ENCODE measurements at regions not wholly inside any gene's neighbourhood (a gene's known extent, or its start where the extent isn't known, plus 50 kb on each side); places are given as distances from the start of the nearest gene placed in this dataset.
A peak's percentile ranks its signal among the peaks of the same experiment; 100 is the strongest.

GRCh38 chr9:75823151-75823550 is 67.3 kb upstream of the PCSK5 start:
- Histone ChIP-seq H3K9me3 (ENCODE audit: control insufficient read depth, low read length) (no peaks in the 10 kb centered on the region), H3K4me2 (ENCODE audit: low read length) (no peak overlapping the region), H3K4me1 (no peaks in the 10 kb centered on the region), H3K9ac (no peak overlapping the region), H3K27ac (no peak overlapping the region), H3K27me3 (ENCODE audit: control insufficient read depth, insufficient read depth, low read length) (no peaks in the 10 kb centered on the region), H2AFZ (no peak overlapping the region), H3K79me2 (no peaks in the 10 kb centered on the region), H3K36me3 (ENCODE audit: control insufficient read depth, insufficient read depth, low read length) (no peaks in the 10 kb centered on the region), H3K4me3 (ENCODE audit: low read depth, low read length) (no peak overlapping the region)
- no peak for TF ChIP-seq CTCF (IDR thresholded peaks at IDR 0.05)

- no peaks in the 10 kb centered on the region for H3K4me1 ChIP-seq
- H3K79me2 ChIP-seq = no peaks in the 10 kb centered on the region
- no peaks in the 10 kb centered on the region for H3K9me3 ChIP-seq (ENCODE audit: control insufficient read depth, low read length)
- TF ChIP-seq CTCF (IDR thresholded peaks at IDR 0.05) = no peak
- no peak overlapping the region for H3K27ac ChIP-seq
- no peak overlapping the region for H3K9ac ChIP-seq
- H3K4me2 ChIP-seq (ENCODE audit: low read length) = no peak overlapping the region
- H3K36me3 ChIP-seq (ENCODE audit: control insufficient read depth, insufficient read depth, low read length) = no peaks in the 10 kb centered on the region
- no peak overlapping the region for H3K4me3 ChIP-seq (ENCODE audit: low read depth, low read length)
- H3K27me3 ChIP-seq (ENCODE audit: control insufficient read depth, insufficient read depth, low read length) = no peaks in the 10 kb centered on the region
- peak overlapping the region; percentile 22 for H2AFZ ChIP-seq
Observed at GRCh38 chr9:75824816-75825568, 65.5 kb upstream of the PCSK5 start.

GRCh38 chr9:75826314-75826713 is 64.2 kb upstream of the PCSK5 start:
- H3K79me2 ChIP-seq = no peaks in the 10 kb centered on the region
- no peaks in the 10 kb centered on the region for H3K27me3 ChIP-seq (ENCODE audit: control insufficient read depth, insufficient read depth, low read length)
- H3K4me3 ChIP-seq (ENCODE audit: low read depth, low read length) = no peak overlapping the region
- no peak overlapping the region for H2AFZ ChIP-seq
- no peak overlapping the region for H3K9ac ChIP-seq
- no peaks in the 10 kb centered on the region for H3K9me3 ChIP-seq (ENCODE audit: control insufficient read depth, low read length)
- no peak overlapping the region for H3K4me2 ChIP-seq (ENCODE audit: low read length)
- no peaks in the 10 kb centered on the region for H3K4me1 ChIP-seq
- no peak overlapping the region for H3K27ac ChIP-seq
- no peaks in the 10 kb centered on the region for H3K36me3 ChIP-seq (ENCODE audit: control insufficient read depth, insufficient read depth, low read length)
- TF ChIP-seq CTCF (IDR thresholded peaks at IDR 0.05) = no peak

- no peak overlapping the region for H3K9ac ChIP-seq
- H3K36me3 ChIP-seq (ENCODE audit: control insufficient read depth, insufficient read depth, low read length) = no peaks in the 10 kb centered on the region
- H3K4me2 ChIP-seq (ENCODE audit: low read length) = no peak overlapping the region
- no peak overlapping the region for H2AFZ ChIP-seq
- H3K4me3 ChIP-seq (ENCODE audit: low read depth, low read length) = no peak overlapping the region
- H3K27ac ChIP-seq = no peak overlapping the region
- no peaks in the 10 kb centered on the region for H3K27me3 ChIP-seq (ENCODE audit: control insufficient read depth, insufficient read depth, low read length)
- no peaks in the 10 kb centered on the region for H3K79me2 ChIP-seq
- TF ChIP-seq CTCF (IDR thresholded peaks at IDR 0.05) = no peak
- no peaks in the 10 kb centered on the region for H3K4me1 ChIP-seq
- no peaks in the 10 kb centered on the region for H3K9me3 ChIP-seq (ENCODE audit: control insufficient read depth, low read length)
Observed at GRCh38 chr9:75830303-75830702, 60.2 kb upstream of the PCSK5 start.

GRCh38 chr9:75833778-75834177 is 56.7 kb upstream of the PCSK5 start:
- no peaks in the 10 kb centered on the region for H3K27me3 ChIP-seq (ENCODE audit: control insufficient read depth, insufficient read depth, low read length)
- TF ChIP-seq CTCF (IDR thresholded peaks at IDR 0.05) = no peak
- no peak overlapping the region for H3K4me3 ChIP-seq (ENCODE audit: low read depth, low read length)
- no peaks in the 10 kb centered on the region for H3K36me3 ChIP-seq (ENCODE audit: control insufficient read depth, insufficient read depth, low read length)
- H3K9ac ChIP-seq = no peak overlapping the region
- no peaks in the 10 kb centered on the region for H3K9me3 ChIP-seq (ENCODE audit: control insufficient read depth, low read length)
- H3K4me2 ChIP-seq (ENCODE audit: low read length) = no peak overlapping the region
- no peak overlapping the region for H3K27ac ChIP-seq
- H3K79me2 ChIP-seq = no peaks in the 10 kb centered on the region
- H2AFZ ChIP-seq = no peak overlapping the region
- no peaks in the 10 kb centered on the region for H3K4me1 ChIP-seq
